ENCODE measurements at regions not wholly inside any gene's neighbourhood (a gene's known extent, or its start where the extent isn't known, plus 50 kb on each side); places are given as distances from the start of the nearest gene placed in this dataset.

DNA sequence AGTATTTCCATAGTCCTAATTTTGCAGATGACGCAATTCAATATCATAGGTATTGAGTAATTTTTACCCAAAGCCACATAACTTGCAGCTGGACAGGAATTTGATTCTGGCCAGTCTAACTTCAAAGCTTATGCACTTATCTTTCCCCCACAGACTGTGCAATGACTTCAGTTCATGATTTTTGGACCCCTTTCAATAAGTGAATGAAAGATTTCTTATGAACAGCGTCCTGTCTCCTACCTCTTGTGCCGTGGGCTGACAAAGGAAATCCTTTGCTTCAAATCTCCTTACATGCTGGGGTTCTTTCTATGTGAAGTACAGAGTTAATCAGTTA lies 217.7 kb upstream of the KIRREL3 start:
- H3K27ac Mint-ChIP-seq: no peak overlapping the region
- H3K4me1 Mint-ChIP-seq: peaks cover 5% of the 10 kb centered on the region
- Histone ChIP-seq H3K4me3 (ENCODE audit: low read length) (no peak overlapping the region), H3K36me3 (ENCODE audit: control insufficient read depth, insufficient read depth, low read length) (no peaks in the 10 kb centered on the region), H3K9ac (ENCODE audit: extremely low read depth, low read length, poor library complexity, severe bottlenecking) (no peak overlapping the region), H3K27me3 (ENCODE audit: control insufficient read depth, insufficient read depth, low read length, poor library complexity, severe bottlenecking) (no peaks in the 10 kb centered on the region), H3K27ac (ENCODE audit: low read depth, low read length) (no peak overlapping the region), H3K4me1 (ENCODE audit: control insufficient read depth, insufficient read depth, low read length) (no peaks in the 10 kb centered on the region), H3K9me3 (ENCODE audit: control insufficient read depth, low read length) (no peaks in the 10 kb centered on the region)
- no peak for TF ChIP-seq CTCF (conservative IDR thresholded peaks at IDR 0.05)
- no peaks in the 10 kb centered on the region for H3K27me3 Mint-ChIP-seq (ENCODE audit: insufficient read depth)
- no peak for DNase-seq
- 92 to 94% methylated on average over 2 to 3 of the region's 3 CpGs for WGBS, 2 experiments (ENCODE audit: insufficient coverage in 1 of 2, insufficient read length in 1 of 2)
- no peaks in the 10 kb centered on the region for H3K36me3 Mint-ChIP-seq (ENCODE audit: low read depth)
- no peaks in the 10 kb centered on the region for H3K9me3 Mint-ChIP-seq
- no peak overlapping the region for H3K4me3 Mint-ChIP-seq

DNA sequence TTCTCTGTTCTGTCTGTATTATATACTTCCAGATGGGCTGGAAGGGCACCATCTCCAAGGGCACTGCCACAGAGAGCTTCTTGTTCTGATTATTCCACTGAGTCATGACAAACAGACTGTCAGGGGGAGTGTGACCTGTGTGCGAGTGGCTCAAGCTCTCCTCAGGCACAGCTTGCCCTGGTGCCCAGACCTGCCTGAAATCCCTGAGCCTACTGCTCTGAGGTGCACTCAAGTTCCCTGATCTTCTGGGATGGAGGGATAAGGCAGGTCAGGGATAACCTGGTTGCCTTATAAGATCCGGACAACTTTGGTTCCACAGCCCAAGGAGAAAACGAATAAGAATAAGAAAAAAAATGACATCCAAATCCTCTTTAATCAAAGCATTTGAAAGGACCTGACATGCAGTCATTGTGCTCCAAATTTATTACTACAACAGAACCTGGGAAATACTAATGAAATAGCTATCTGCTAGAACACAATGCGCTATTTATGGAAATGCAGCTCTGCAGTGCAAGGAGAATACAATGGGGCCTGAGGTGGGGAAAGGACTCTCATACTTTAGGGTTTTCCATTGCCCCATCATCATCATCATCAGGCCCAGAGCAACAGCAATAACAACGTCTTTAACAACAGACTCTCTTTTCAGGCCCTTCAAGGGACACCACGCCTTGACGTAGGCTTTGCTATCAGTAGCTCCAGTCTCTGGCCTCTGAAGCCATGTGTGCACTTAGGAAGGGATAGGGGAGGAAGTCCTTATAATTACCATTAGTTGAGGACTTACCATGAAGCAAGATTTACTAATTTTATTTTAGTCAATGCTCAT lies 217.1 kb upstream of the KIRREL3 start:
- WGBS, 2 experiments (ENCODE audit: insufficient coverage in 1 of 2, insufficient read length in 1 of 2): 81 to 93% methylated on average over 5 to 7 of the region's 7 CpGs
- H3K4me3 ChIP-seq (ENCODE audit: low read length): no peak overlapping the region
- Mint-ChIP-seq H3K4me3 (no peak overlapping the region), H3K9me3 (no peaks in the 10 kb centered on the region), H3K27me3 (ENCODE audit: insufficient read depth) (no peaks in the 10 kb centered on the region), H3K4me1 (peaks cover 5% of the 10 kb centered on the region), H3K27ac (no peak overlapping the region), H3K36me3 (ENCODE audit: low read depth) (no peaks in the 10 kb centered on the region)
- no peaks in the 10 kb centered on the region for H3K27me3 ChIP-seq (ENCODE audit: control insufficient read depth, insufficient read depth, low read length, poor library complexity, severe bottlenecking)
- no peaks in the 10 kb centered on the region for H3K36me3 ChIP-seq (ENCODE audit: control insufficient read depth, insufficient read depth, low read length)
- H3K4me1 ChIP-seq (ENCODE audit: control insufficient read depth, insufficient read depth, low read length): no peaks in the 10 kb centered on the region
- H3K9ac ChIP-seq (ENCODE audit: extremely low read depth, low read length, poor library complexity, severe bottlenecking): no peak overlapping the region
- H3K9me3 ChIP-seq (ENCODE audit: control insufficient read depth, low read length): no peaks in the 10 kb centered on the region
- no peak for TF ChIP-seq CTCF (conservative IDR thresholded peaks at IDR 0.05)
- no peak for DNase-seq
- H3K27ac ChIP-seq (ENCODE audit: low read depth, low read length): no peak overlapping the region

- no peaks in the 10 kb centered on the region for H3K4me1 Mint-ChIP-seq
- H3K4me3 Mint-ChIP-seq: no peak overlapping the region
- TF ChIP-seq CTCF (conservative IDR thresholded peaks at IDR 0.05): no peak
- Histone ChIP-seq H3K9me3 (ENCODE audit: control insufficient read depth, low read length) (peaks cover 13% of the 10 kb centered on the region), H3K27me3 (ENCODE audit: control insufficient read depth, insufficient read depth, low read length, poor library complexity, severe bottlenecking) (no peaks in the 10 kb centered on the region), H3K4me1 (ENCODE audit: control insufficient read depth, insufficient read depth, low read length) (no peaks in the 10 kb centered on the region), H3K27ac (ENCODE audit: low read depth, low read length) (no peak overlapping the region), H3K4me3 (ENCODE audit: low read length) (no peak overlapping the region), H3K9ac (ENCODE audit: extremely low read depth, low read length, poor library complexity, severe bottlenecking) (no peak overlapping the region), H3K36me3 (ENCODE audit: control insufficient read depth, insufficient read depth, low read length) (no peaks in the 10 kb centered on the region)
- H3K27ac Mint-ChIP-seq: no peak overlapping the region
- WGBS, 2 experiments (ENCODE audit: insufficient coverage in 1 of 2, insufficient read length in 1 of 2): 94 to 100% methylated on average over 2 to 3 of the region's 3 CpGs
- no peaks in the 10 kb centered on the region for H3K36me3 Mint-ChIP-seq (ENCODE audit: low read depth)
- no peaks in the 10 kb centered on the region for H3K27me3 Mint-ChIP-seq (ENCODE audit: insufficient read depth)
- H3K9me3 Mint-ChIP-seq: peaks cover 33% of the 10 kb centered on the region
- DNase-seq: no peak
These were observed 205.2 kb upstream of the KIRREL3 start for GRCh38 chr11:127205688-127206217.
